OCI-LY3 (cell line): ENCODE measurements at regions not wholly inside any gene's neighbourhood (a gene's known extent, or its start where the extent isn't known, plus 50 kb on each side); places are given as distances from the start of the nearest gene placed in this dataset.
A peak's percentile ranks its signal among the peaks of the same experiment; 100 is the strongest.

Experiments used
- H2AFZ ChIP-seq: fragments of 200-600, 300-600 bp; shearing (Covaris generic); 2 replicates; pipeline ENCODE4 v1.6.0; 2014; ENCODE audit warnings: antibody characterized with exemption, low read depth, low read length
- H3K27ac ChIP-seq: fragments of 200-600, 300-600 bp; sonication (generic); 2 replicates; pipeline ENCODE4 v1.5.1; 2014; ENCODE audit warnings: mild to moderate bottlenecking, low read length, moderate library complexity, mixed read lengths
- H3K27me3 ChIP-seq: fragments of 200-600, 300-600 bp; sonication (generic); 2 replicates; pipeline ENCODE4 v1.6.1; 2014; ENCODE audit warnings: low read depth, low read length, mixed read lengths
- H3K36me3 ChIP-seq: fragments of 200-600, 300-600 bp; sonication (generic); replicated peaks from 2 replicates; pipeline ENCODE3; 2014; ENCODE audit warnings: low read depth, low read length, mixed read lengths
- H3K4me1 ChIP-seq: fragments of 300-600, 200-600 bp; sonication (generic); 2 replicates; pipeline ENCODE4 v1.6.1; 2014; ENCODE audit warnings: low read length, mixed read lengths
- H3K4me2 ChIP-seq: fragments of 200-600, 300-600 bp; sonication (generic); 2 replicates; pipeline ENCODE4 v1.6.1; 2014; ENCODE audit warnings: low read length, mixed read lengths
- H3K4me3 ChIP-seq: fragments of 300-600, 200-600 bp; sonication (generic); 2 replicates; pipeline ENCODE4 v1.5.1; 2014; ENCODE audit warnings: antibody characterized with exemption, mild to moderate bottlenecking, low read length, moderate library complexity
- H3K79me2 ChIP-seq: fragments of 300-600, 200-600 bp; shearing (Covaris generic); 2 replicates; pipeline ENCODE4 v1.6.1; 2014; ENCODE audit warnings: mild to moderate bottlenecking, low read length, mixed read lengths
- H3K9ac ChIP-seq: fragments of 300-600, 200-600 bp; shearing (Covaris generic); 2 replicates; pipeline ENCODE4 v1.6.0; 2014; ENCODE audit warnings: mild to moderate bottlenecking, low read length, moderate library complexity
- H3K9me3 ChIP-seq: fragments of 200-600, 300-600 bp; shearing (Covaris generic); 2 replicates; pipeline ENCODE4 v1.6.1; 2014; ENCODE audit warnings: low read length, mixed read lengths; ENCODE audit not compliant: insufficient read depth
- H4K20me1 ChIP-seq: fragments of 200-600, 300-600 bp; sonication (generic); 2 replicates; pipeline ENCODE4 v1.6.1; 2016; ENCODE audit warnings: low read length, mixed read lengths; ENCODE audit not compliant: insufficient read depth
- CTCF ChIP-seq: fragments of 200-600, 300-600 bp; sonication (generic); IDR thresholded peaks from 2 replicates; pipeline ENCODE4 v1.5.1; 2014; ENCODE audit warnings: antibody characterized with exemption, low read length, low read depth
- EZH2phosphoT487 ChIP-seq: fragments of 200-600 bp; shearing (Covaris generic); IDR thresholded peaks from 2 replicates; pipeline ENCODE4 v1.6.1; 2018; ENCODE audit warnings: antibody characterized with exemption, mixed run types, low read depth

GRCh38 chr2:37848451-37848850 lies 76.6 kb upstream of the RMDN2 start:
- Histone ChIP-seq H3K79me2 (no peaks in the 10 kb centered on the region), H3K4me1 (peaks cover 29% of the 10 kb centered on the region), H3K4me2 (no peak overlapping the region), H3K27me3 (peaks cover 16% of the 10 kb centered on the region), H3K36me3 (no peaks in the 10 kb centered on the region), H2AFZ (no peak overlapping the region), H4K20me1 (no peaks in the 10 kb centered on the region), H3K9ac (no peak overlapping the region), H3K9me3 (no peaks in the 10 kb centered on the region), H3K4me3 (no peak overlapping the region), H3K27ac (no peak overlapping the region)
- TF ChIP-seq EZH2phosphoT487 (no peak), CTCF (no peak)

- H3K27me3 ChIP-seq = peaks cover 9% of the 10 kb centered on the region; the same call in 1 of the 2 replicates
- H3K4me2 ChIP-seq = no peak overlapping the region
- no peak overlapping the region for H3K27ac ChIP-seq
- H3K79me2 ChIP-seq = no peaks in the 10 kb centered on the region
- H3K4me3 ChIP-seq = no peak overlapping the region
- H3K9ac ChIP-seq = no peak overlapping the region
- H3K4me1 ChIP-seq = peaks cover 42% of the 10 kb centered on the region
- no peak overlapping the region for H2AFZ ChIP-seq
- TF ChIP-seq CTCF (no peak), EZH2phosphoT487 (no peak)
- H3K36me3 ChIP-seq = no peaks in the 10 kb centered on the region
- no peaks in the 10 kb centered on the region for H3K9me3 ChIP-seq
- no peaks in the 10 kb centered on the region for H4K20me1 ChIP-seq
Observed at GRCh38 chr2:37849911-37850310, 75.2 kb upstream of the RMDN2 start.

GRCh38 chr2:37851428-37851827 lies 73.7 kb upstream of the RMDN2 start:
- peak overlapping the region; percentile 38 for H3K4me2 ChIP-seq
- no peaks in the 10 kb centered on the region for H4K20me1 ChIP-seq
- H3K9ac ChIP-seq = peak overlapping the region; percentile 7; the same call in 1 of the 2 replicates
- H3K79me2 ChIP-seq = no peaks in the 10 kb centered on the region
- H3K27ac ChIP-seq = peak overlapping the region; percentile 43; the same call in 1 of the 2 replicates
- H3K4me3 ChIP-seq = peak overlapping the region; percentile 4; the same call in 1 of the 2 replicates
- no peaks in the 10 kb centered on the region for H3K9me3 ChIP-seq
- TF ChIP-seq EZH2phosphoT487 = no peak
- TF ChIP-seq CTCF = no peak
- H3K36me3 ChIP-seq = no peaks in the 10 kb centered on the region
- peaks cover 48% of the 10 kb centered on the region for H3K4me1 ChIP-seq
- H3K27me3 ChIP-seq = peaks cover 9% of the 10 kb centered on the region; the same call in 1 of the 2 replicates
- H2AFZ ChIP-seq = peak overlapping the region; percentile 58

- H2AFZ ChIP-seq = peak overlapping the region; percentile 58
- peak overlapping the region; percentile 7; the same call in 1 of the 2 replicates for H3K9ac ChIP-seq
- H4K20me1 ChIP-seq = no peaks in the 10 kb centered on the region
Observed at GRCh38 chr2:37851828-37852584, 73.1 kb upstream of the RMDN2 start.

More at GRCh38 chr2:37851828-37852584, 73.1 kb upstream of the RMDN2 start:
- peaks cover 4% of the 10 kb centered on the region; the same call in 1 of the 2 replicates for H3K27me3 ChIP-seq
- TF ChIP-seq EZH2phosphoT487 (no peak), CTCF (no peak)
- H3K79me2 ChIP-seq = no peaks in the 10 kb centered on the region
- H3K4me1 ChIP-seq = peaks cover 48% of the 10 kb centered on the region
- H3K4me2 ChIP-seq = peak overlapping the region; percentile 38
- peak overlapping the region; percentile 11; the same call in 1 of the 2 replicates for H3K4me3 ChIP-seq
- H3K36me3 ChIP-seq = no peaks in the 10 kb centered on the region
- no peaks in the 10 kb centered on the region for H3K9me3 ChIP-seq
- H3K27ac ChIP-seq = peak overlapping the region; percentile 43
